ENCODE measurements at regions not wholly inside any gene's neighbourhood (a gene's known extent, or its start where the extent isn't known, plus 50 kb on each side); places are given as distances from the start of the nearest gene placed in this dataset.
"Not testable (repeated sequence)": the region's sequence is repeated elsewhere in the genome, so short reads cannot be mapped to it uniquely, and the experiment has no call there.

DNA sequence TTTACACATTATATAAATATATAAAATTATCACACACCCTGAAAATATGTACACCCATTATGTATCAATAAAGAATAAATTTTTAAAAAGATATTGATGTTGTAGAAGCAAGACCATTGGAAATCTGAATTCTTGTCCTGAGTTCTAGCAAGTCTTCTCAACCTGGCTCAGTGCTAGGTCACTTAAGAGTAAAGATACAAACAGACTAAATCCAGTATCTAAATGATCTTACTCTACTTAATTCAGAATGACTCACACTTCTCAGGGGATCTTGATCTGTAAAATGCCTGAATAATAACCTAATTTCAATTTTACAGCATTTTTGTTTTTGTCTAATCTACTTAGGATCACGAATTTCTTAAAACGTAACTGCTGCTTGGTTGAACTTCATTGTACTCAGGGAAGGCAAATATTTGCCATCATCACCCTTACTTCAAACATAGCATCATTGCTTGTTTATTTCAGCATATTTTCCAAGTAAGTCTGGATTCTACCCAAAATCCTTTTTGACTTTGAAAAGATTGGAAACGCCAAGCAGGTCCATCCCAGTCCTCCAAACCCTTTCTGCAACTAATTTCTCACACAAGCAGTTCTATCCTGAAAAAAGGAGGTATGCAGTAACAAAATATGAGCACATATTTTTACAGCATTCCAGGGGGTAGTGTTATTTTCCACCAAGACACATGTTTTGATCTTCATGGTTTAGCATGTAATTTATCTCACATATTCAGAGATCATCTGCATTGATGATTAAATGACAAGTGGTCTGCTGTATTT, 582.6 kb downstream of the PSAT1 start:
- DNase-seq, result no peak

DNA sequence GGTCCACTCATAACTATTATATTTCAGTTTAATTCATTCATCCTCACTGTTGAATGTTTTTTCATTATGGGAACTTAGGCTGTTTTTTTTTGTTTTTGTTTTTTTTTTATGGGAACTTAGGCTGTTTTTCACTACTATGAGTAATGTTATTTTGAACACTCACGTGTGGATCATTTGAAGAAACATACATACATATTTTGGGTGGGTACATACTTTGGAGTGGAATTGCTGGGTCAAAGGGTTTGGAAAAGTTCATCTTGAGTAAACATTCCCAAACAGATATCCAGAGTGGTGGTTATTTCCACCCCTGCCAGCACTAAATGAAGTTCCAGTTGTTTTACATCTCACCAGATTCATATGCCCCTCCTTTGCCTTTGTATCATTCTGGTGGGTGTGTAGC, 584.4 kb downstream of the PSAT1 start:
- no peak for DNase-seq

DNA sequence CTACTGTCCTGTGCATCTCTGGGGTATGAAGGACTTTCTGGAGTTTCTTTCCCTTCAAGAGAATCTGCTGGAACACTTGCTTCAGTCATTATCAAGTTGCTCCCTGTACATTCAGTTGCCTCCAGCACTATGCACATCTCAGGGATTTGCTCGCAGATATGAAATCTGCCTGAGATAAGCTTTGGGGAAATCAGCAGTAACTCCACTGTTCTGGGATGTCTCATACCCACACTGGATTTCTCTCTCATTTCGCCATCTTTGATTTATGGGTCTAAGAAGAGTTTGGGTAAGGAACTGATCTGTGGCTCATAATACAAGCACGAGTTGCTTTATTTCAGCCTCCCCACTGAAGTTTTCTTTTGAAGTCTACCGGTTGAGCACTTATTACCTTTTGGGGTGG, 585.6 kb downstream of the PSAT1 start:
- no peak for DNase-seq

DNA sequence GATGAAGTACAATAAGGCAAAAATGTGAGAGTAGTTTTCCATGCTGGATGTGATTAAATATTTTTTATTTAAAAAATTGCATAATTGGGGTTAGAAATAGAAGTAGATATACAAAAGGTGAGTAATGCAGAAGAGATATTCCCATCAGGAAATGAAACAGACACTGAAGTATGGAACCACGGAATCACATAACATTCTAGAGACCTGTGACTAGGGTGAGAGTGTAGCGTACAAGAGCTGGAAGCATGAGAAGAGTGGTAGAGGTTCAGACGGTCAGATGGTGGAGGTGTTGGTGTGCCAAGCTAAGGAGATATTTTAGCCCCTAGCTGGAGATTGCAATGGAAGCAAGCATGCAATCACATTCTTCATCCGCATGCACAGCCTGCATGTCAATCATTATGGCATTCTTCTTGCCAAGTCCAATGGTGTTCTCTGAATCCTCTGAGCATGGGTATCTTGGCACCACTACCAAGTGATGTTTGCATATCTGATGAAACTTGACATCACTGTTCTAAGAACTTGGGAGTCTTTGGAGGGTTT, 587.8 kb downstream of the PSAT1 start:
- no peak for DNase-seq

DNA sequence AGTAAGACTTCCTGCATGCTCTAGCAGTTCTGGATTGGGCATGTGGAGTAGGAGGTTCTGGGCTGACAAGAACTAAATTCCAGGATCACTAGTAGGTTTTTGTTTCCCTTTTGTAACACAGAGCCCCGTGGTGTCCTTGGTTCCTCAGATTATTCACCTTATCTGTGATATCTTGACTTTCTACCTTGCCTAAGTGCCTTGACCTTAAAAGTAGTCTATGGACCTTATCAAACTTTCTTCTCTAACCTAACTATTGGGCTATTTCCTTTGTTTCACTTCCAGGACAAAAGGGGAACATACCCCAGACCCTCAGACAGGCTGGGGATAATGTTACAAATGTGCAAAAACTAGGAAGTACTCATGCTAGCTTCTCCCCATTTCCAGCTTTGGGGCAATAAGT, 595.3 kb downstream of the PSAT1 start:
- DNase-seq, result no peak

DNA sequence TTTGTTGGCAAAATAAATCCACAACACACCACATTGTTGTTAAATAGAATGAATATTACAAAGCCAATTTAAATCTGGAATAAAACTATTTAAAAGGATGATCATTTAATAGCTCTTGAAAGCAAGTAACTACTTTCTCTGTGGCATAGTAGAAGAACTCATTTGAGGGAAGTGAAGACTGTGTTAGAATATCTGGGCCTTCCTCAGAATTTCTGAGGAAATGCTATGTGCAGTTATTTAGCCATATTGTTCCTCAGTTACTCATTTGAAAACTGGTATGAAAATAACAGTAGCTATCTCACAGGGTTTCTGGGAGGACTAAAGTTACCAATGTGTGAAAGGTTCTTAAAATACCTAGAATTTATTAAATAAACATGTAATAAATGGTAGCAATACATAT, 595.8 kb downstream of the PSAT1 start:
- no peak for DNase-seq

DNA sequence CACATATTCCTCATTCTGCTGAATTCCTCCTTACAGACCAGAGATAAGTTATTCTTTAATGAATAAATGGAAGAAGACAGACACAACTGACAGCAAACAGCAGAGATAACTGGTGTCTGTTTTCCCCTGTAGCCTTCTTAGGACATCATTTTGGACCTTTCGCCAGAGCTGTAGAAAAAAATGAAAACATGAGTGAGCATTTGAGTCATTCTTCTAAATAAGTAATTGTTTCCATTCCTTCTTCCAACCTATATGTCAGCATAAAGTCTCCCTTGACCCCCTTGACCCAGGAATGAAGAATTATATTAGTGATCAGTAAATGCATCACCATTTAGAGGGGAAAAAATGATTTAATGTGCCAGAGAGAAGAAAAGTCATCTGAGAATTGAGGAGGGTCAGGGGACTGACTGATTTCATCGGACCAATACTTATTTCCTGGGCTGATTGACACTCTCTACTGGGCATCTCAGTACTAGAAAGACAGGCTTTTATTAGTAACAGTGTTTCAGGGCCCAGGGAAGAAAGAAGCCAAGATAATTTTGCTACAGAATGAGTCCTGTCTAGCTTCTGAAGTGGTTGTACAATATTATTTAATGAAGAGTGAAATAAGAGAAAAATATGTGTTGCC, 597.0 kb downstream of the PSAT1 start:
- DNase-seq, result no peak

DNA sequence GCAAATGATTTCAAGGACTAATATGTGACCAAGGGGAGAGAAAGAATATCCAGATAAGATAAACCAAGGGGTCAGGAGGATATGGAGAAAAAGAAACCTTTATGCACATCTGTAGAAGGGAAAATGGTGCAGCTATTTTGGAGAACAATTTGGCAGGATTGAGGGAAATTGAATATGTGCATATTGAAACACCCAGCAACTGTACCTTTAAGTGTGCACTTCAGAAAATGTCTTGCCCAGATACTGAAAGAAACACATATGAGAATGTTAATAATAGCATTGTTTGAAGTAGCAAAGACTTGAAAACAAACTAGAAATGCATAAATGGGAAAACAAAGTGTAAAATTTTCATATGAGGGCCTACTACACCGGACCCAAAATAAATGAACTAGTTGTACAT, 599.6 kb downstream of the PSAT1 start:
- no peak for DNase-seq

DNA sequence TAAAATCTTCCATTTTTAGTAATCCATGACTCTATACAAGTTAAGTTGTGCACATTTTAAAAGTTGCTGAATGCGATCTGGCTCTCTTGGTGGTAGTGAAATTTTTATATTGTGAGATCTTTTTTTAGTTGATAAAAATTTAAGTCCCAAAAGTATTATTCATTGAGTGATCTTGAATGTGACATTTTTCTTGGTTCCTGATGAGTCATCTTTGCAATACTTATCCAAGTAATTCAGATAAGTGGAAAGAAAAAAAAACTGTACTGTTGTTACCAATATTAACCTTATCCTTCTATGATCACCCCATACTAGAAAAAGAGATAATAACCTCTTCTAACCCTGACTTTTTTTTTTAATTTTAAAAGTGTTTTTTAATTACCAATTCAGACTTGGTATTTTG, 601.3 kb downstream of the PSAT1 start:
- no peak for DNase-seq

DNA sequence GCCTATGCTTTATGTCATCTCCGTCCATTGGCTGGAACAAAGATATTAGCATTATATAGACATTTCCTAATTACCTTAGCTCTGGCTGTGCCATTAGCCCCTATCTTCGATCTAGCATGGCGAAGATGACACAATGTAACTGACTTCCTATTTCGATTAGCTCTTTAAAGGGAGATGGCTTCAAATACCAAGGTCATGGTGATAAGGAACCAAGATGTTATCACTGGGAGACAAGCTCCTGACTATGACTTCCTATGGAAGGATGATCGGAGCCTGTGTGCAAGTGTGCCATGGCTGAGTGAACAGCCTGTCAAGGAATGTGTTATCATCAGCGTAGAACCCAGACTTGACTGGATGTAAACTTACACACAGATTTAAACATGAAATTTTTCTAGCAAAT, 602.1 kb downstream of the PSAT1 start:
- no peak for DNase-seq

DNA sequence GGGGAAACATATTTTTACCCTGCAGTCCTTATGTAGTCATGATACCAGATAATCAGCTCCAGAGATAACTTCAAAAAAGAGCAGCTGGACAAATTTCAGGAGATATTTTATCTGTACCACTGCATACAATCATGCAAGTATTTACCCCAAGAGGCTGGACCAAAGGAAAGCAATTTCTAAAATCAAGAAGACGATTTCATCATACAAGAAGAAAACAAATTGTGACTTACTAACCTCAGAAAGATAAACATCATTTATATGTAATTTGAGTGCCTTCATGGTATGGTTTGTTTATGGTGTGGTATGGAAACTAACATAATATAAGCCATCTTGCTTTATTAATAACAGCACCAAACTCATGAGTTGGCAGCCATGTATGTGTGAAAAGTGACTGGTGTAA, 603.6 kb downstream of the PSAT1 start:
- no peak for DNase-seq

DNA sequence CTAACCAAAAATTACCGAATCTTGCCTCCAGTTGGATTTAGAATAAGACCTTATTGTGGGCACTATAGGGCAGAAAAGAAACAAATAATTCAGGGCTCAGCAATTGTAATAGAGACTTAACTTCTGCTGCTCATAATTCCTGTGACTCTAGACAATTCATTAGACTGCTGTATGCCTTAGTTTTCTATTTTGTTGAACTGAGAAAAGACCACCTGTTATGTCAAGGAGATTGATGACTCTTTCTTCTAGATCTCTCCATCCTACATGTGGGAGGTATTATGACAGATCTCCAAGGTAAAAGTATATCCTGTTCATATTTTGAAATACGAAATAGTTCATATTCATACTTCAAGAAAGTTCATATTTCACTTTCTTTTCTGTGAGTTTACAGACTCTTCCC, 605.1 kb downstream of the PSAT1 start:
- DNase-seq, result no peak

DNA sequence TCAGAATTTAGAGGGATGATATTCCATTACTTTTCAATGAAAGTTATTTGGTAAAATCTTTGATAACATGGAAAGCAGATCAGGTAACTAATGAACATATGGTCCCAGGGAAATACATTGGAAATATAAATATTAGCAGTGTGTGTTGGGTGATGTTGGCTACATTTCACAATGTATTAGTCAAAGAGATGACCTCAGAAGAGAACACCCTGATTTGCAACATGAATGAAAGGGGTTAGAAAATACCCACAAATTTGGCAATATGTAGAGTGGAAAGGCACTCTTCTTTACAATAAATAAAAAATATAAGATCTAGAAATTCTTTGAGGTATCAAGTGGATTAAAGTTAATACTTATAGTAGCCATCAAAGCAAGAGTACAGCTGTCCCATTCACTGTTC, 606.7 kb downstream of the PSAT1 start:
- DNase-seq, result no peak

DNA sequence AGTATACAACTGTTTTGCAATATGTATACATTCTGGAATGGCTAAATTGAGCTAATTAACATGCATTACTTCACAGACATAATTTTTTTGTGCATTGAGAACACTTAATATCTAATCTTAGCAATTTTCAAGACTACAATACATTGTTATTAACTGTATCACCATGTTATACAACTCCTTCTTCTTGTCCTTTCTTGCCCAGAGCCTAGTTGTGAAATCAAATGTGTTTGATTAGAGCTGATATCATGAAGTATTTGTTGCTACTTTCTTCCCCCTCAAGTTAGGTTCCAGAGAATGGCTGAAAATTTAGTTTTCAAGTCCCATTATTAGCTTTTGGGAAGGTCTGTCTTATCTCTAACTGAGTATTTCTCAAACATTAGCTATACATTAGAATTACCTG, 607.8 kb downstream of the PSAT1 start:
- no peak for DNase-seq

DNA sequence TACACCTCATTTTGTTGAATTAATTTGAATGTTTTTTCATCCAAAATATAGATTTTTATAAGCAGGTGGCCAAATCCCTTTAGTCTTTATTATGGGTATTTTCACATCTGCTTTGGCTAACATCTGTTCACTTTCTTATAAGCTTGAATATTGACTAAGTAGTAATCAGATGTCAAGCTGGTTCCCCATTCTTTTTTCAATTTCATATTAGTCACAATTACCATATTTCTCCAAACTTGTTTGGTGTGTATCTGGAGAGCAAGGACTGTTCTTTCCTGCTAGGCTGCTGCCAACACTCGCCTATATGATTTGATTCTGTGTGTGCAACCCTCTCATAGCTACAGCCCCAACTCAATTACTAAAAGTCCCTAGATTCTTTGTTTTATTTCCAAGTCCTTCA, 608.5 kb downstream of the PSAT1 start:
- DNase-seq, result no peak

DNA sequence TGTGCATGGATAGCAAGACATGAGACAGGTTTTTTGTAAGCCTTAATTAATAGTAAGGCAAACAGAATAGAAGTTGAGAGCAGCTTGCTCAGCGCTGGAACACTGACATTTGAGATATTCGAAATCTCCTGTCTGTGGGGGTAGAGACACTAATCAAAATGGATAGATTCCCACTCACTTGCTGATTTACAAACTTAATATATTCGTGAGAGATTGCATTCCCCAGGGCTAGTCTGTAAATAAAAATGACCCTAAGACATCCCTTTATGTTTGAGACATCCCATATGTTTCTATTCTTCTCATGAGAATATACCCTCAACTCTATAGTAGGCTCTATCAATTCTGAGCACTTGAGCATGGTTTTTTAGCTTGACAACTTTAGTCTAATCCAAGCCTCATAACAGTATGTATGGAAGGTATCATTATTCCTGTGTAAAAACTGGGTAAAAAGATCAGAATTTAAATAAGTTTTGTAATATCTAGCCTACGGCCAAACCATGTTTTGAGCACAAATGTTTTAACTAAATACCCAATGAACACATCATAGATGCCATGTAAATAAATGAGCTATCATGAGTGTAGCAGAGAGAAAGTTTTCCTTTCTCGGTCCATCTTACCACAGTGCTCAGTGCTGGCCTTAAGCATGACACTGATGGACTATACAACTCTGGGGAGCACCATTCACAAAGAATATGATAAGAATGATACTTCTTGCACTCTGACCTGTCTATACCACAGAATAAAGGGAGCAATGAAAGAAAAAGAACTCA, 609.2 kb downstream of the PSAT1 start:
- DNase-seq, result no peak

DNA sequence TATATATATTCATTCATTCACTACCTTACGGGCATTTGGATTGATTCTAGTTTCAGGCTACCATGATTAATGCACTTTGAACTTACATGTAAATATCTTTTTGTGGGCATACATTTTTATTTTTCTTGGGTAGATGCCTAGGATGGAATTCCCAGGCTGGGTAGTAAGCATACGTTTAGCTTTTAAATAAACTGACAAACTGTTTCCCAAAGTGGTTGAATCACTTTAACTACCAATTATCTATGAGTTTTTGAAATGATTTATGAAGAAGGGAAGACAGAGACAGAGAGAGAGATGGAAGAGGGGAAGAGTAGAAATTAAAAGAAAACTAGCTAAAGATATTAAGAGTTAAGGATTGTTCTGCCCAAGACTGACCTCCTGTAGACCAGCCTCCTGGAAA, 612.6 kb downstream of the PSAT1 start:
- no peak for DNase-seq

DNA sequence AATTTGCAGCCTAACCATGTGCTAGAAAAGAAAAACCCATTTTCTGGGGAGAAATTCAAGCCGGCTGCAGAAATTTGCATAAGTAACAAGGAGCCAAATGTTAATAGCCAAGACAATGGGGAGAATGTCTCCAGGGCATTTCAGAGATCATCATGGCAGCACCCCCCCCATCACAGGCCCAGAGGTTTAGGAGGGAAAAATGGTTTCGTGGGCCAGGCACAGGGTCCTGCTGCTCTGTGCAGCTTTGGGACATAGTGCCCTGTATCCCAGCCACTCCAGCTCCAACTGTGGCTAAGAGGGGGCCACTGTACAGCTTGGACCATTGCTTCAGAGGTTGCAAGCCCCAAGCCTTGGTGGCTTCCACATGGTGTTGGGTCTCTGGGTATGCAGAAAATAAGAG, 620.0 kb downstream of the PSAT1 start:
- not testable (repeated sequence) for DNase-seq

DNA sequence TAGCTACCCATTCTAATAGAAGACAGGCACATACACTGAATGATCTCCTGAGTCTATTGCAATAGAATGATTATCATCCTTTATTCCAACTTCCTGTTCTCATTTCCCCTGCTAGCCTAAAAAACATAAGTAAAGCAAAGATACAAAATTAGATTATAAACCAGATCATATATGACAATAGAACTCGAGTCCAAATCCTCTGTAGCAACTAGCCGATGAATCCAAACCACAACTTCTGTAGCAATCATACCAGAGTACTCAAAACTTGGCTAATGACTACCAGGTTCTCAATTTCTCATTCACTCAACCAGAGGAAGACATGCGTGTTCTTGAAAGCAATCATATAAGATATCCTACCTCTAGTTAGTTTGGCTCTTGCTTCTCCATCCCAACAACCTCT, 622.1 kb downstream of the PSAT1 start:
- no peak for DNase-seq

DNA sequence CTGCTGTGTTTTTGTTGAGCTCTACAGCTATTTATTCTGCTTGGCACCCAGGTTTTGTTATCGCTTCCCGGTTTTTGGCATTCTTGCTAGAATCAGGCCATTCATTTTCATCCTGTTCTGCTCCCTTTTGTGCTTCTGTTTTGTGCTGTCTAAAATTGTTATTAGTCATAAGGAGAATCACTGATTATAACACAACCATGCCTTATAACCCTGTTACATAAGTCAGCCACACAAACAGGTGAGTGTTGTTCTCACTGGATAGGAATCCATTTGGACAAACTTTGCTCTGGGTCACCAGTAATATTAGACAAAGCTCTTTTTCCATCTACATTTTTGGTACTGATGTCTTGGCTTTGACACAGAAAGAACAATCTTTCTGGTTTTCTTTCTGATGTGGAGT, 622.8 kb downstream of the PSAT1 start:
- DNase-seq, result no peak

DNA sequence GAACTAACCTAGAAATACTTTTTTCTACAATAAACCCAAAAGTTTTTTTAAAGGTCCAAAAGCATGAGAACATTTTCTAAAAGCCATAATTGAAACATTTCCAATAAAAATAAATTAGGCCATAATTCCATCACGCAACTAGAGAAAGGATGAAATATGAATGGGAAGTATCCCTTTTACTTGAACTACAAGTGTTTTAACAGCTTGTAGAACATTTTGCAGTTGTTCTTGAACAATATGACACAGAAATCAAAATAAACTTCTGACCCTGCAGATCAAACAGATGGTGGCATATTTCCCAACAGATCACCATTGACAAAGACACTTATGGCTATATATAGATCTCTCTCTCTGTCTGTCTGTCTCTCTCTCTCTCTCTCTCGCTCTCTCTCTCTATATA, 624.4 kb downstream of the PSAT1 start:
- no peak for DNase-seq

DNA sequence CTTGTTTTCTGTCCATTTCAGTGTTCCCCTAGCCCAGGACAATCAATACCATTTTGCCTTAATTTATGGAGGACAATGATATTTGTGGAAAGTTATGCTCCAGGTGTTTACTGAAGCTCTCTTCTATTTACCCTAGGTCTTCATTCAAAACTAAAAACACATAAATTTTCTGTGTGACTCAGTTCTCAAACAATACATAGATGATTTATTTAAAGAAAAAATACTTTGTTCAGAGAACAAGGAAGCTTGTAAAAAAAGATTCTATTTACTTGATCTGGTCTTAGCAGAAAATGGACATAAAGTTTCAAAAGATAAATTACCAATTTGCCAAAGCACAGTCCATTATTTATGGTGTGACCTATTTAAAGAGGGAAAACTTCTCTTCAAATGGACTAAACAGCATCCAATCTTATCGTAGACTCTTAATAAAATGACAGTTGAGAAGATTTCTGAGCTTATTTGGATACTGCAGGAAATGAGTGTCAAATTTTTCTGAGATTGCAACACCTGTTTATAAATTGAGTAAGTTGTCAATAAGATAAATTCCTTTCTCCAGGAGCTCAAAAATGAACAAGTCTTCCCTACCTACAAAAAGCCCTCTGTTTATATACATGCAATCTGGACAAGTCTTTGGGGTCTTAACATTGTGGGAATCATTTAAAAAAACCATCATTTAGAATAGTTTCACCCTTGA, 627.2 kb downstream of the PSAT1 start:
- no peak for DNase-seq

Measured in RPMI8226 (cell line).